Stimulated activated CD4-positive, alpha-beta T cell treated with anti-CD3 and anti-CD28 coated beads, Interleukin-15, amount 100 ng/mL, for 1 hour (primary cell): ENCODE measurements at regions not wholly inside any gene's neighbourhood (a gene's known extent, or its start where the extent isn't known, plus 50 kb on each side); places are given as distances from the start of the nearest gene placed in this dataset.
"Not testable (repeated sequence)": the region's sequence is repeated elsewhere in the genome, so short reads cannot be mapped to it uniquely, and the experiment has no call there.

Source experiments
- DNase-seq, 2 donors: peaks; one replicate each; pipeline ENCODE4 v3.0.0-alpha.2; 2020; ENCODE audit warnings: low read depth in 1 of 2, low spot score in 1 of 2

- no peak for DNase-seq
Measured at GRCh38 chr21:35753308-35753707, 307.0 kb downstream of the SETD4 start.

GRCh38 chr21:35751171-35751570, 309.2 kb downstream of the SETD4 start:
- no peak for DNase-seq

GRCh38 chr21:35749904-35750303, 310.4 kb downstream of the SETD4 start:
- no peak for DNase-seq

GRCh38 chr21:35748678-35749314, 311.5 kb downstream of the SETD4 start:
- no peak for DNase-seq

GRCh38 chr21:35743571-35743970, 316.8 kb downstream of the SETD4 start:
- DNase-seq, result no peak

- no peak for DNase-seq
Measured at GRCh38 chr21:35738347-35738961, 321.9 kb downstream of the SETD4 start.

GRCh38 chr21:35737899-35738346, 322.4 kb downstream of the SETD4 start:
- no peak for DNase-seq

- DNase-seq, result no peak
Measured at GRCh38 chr21:35737449-35737848, 322.9 kb downstream of the SETD4 start.

- no peak for DNase-seq
Measured at GRCh38 chr21:35732788-35733187, 327.5 kb downstream of the SETD4 start.

- no peak for DNase-seq
Measured at GRCh38 chr21:35730325-35730724, 330.0 kb downstream of the SETD4 start.

GRCh38 chr21:35727830-35728229, 332.5 kb downstream of the SETD4 start:
- no peak for DNase-seq

- DNase-seq, result no peak
Measured at GRCh38 chr21:35724156-35724555, 336.2 kb downstream of the SETD4 start.

GRCh38 chr21:35721701-35722100, 338.6 kb downstream of the SETD4 start:
- no peak for DNase-seq

GRCh38 chr21:35720208-35720731, 340.1 kb downstream of the SETD4 start:
- no peak for DNase-seq

GRCh38 chr21:35719080-35719479, 341.2 kb downstream of the SETD4 start:
- no peak for DNase-seq

GRCh38 chr21:35716876-35717565, 343.3 kb downstream of the SETD4 start:
- DNase-seq, result no peak

GRCh38 chr21:35713914-35714313, 346.4 kb downstream of the SETD4 start:
- DNase-seq, result no peak

- no peak for DNase-seq
Measured at GRCh38 chr21:35711661-35712060, 348.7 kb downstream of the SETD4 start.

GRCh38 chr21:35711213-35711612, 349.1 kb downstream of the SETD4 start:
- no peak for DNase-seq

- not testable (repeated sequence) for DNase-seq
Measured at GRCh38 chr21:35709990-35710389, 350.3 kb downstream of the SETD4 start.

GRCh38 chr21:35705888-35706287, 354.4 kb downstream of the SETD4 start:
- DNase-seq, result no peak

- DNase-seq, result no peak
Measured at GRCh38 chr21:35705237-35705887, 355.0 kb downstream of the SETD4 start.
